Transverse colon (tissue), 4 donors: ENCODE measurements at regions not wholly inside any gene's neighbourhood (a gene's known extent, or its start where the extent isn't known, plus 50 kb on each side); places are given as distances from the start of the nearest gene placed in this dataset.

Experiments
- DNase-seq: peaks from one replicate; pipeline ENCODE4 v3.0.0-alpha.2; 2019
- H3K27ac ChIP-seq, 4 donors: fragments of 200-600 bp; sonication (generic); 2 replicates each; pipeline ENCODE4 v1.5.1; 2016 to 2018; ENCODE audit warnings: inconsistent platforms in 4 of 4
- H3K27me3 ChIP-seq: fragments of 200-600 bp; sonication (generic); 2 replicates; pipeline ENCODE4 v1.5.1; 2017; ENCODE audit warnings: inconsistent platforms
- H3K36me3 ChIP-seq, 4 donors: fragments of 200-600 bp; sonication (generic); 2 replicates each; pipeline ENCODE4 v1.5.1; 2017 to 2019; ENCODE audit warnings: inconsistent platforms in 4 of 4
- H3K4me1 ChIP-seq, 4 donors: fragments of 200-600 bp; sonication (generic); 2 replicates each; pipeline ENCODE4 v1.5.1; 2017 to 2020; ENCODE audit warnings: inconsistent platforms in 4 of 4
- H3K4me3 ChIP-seq, 4 donors: fragments of 200-600 bp; sonication (generic); 1 replicate in 1 of 4; 2 replicates in 3 of 4; pipeline versions ENCODE4 v1.5.1 to v1.6.1; 2017 to 2019; ENCODE audit warnings: inconsistent platforms in 4 of 4
- H3K9me3 ChIP-seq, 2 donors: fragments of 200-600 bp; sonication (generic); 2 replicates each; pipeline ENCODE4 v1.5.1; 2017 to 2019; ENCODE audit warnings: inconsistent platforms in 2 of 2
- EP300 ChIP-seq: sonication (generic); formaldehyde crosslinking; IDR thresholded peaks from one replicate; pipeline ENCODE4 v1.6.1; 2017; ENCODE audit warnings: antibody characterized with exemption, low read depth
- POLR2A ChIP-seq: fragments of 450-650 bp; IDR thresholded peaks from one replicate; pipeline ENCODE4 v1.6.1; 2016; ENCODE audit warnings: antibody characterized with exemption, mild to moderate bottlenecking, moderate library complexity
- POLR2AphosphoS5 ChIP-seq, 3 donors: sonication (generic); formaldehyde crosslinking; IDR thresholded peaks; one replicate each; pipeline ENCODE4 v1.6.1; 2016; ENCODE audit warnings: antibody characterized with exemption in 3 of 3
- WGBS, 2 donors: methylation state at CpG; one replicate each; pipeline ENCODE4 v1.1.5; 2018; ENCODE audit warnings: low coverage in 1 of 2; 5-methylcytosine and 5-hydroxymethylcytosine counted together
- in situ Hi-C, 4 donors: fragments of 200-750 bp; cut with MboI; loops; one replicate each; pipeline versions ENCODE4 v1.15.0 to v1.15.1; 2017; ENCODE audit warnings: low sequenced_read_pairs in 3 of 4, low pct_ligation_motif_present in 1 of 4, low pct_unique_long_range_greater_than_20kb in 1 of 4
- intact Hi-C: fragments of 100-400 bp; cut with DNase I; formaldehyde crosslinking; loops from one replicate; pipeline ENCODE4 v1.15.1; 2023; ENCODE audit warnings: low total_unique reads
- TF ChIP-seq, protein P1 (sequence below), 5 experiments: fragments of 200-600 bp in 3 of 5; fragments of 450-650 bp in 2 of 5; sonication (generic) in 3 of 5; IDR thresholded peaks; 1 replicate in 2 of 5; 2 replicates in 3 of 5; pipeline ENCODE4 v1.5.1; 2016 to 2017; ENCODE audit warnings: antibody characterized with exemption in 5 of 5, inconsistent platforms in 3 of 5, mild to moderate bottlenecking in 2 of 5, moderate library complexity in 1 of 5

- in situ Hi-C loops, result no loop called here
- TF ChIP-seq POLR2AphosphoS5 (IDR thresholded peaks at IDR 0.05) (no peak), POLR2A (no peak), EP300 (no peak)
- TF ChIP-seq, protein P1, sequence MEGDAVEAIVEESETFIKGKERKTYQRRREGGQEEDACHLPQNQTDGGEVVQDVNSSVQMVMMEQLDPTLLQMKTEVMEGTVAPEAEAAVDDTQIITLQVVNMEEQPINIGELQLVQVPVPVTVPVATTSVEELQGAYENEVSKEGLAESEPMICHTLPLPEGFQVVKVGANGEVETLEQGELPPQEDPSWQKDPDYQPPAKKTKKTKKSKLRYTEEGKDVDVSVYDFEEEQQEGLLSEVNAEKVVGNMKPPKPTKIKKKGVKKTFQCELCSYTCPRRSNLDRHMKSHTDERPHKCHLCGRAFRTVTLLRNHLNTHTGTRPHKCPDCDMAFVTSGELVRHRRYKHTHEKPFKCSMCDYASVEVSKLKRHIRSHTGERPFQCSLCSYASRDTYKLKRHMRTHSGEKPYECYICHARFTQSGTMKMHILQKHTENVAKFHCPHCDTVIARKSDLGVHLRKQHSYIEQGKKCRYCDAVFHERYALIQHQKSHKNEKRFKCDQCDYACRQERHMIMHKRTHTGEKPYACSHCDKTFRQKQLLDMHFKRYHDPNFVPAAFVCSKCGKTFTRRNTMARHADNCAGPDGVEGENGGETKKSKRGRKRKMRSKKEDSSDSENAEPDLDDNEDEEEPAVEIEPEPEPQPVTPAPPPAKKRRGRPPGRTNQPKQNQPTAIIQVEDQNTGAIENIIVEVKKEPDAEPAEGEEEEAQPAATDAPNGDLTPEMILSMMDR (IDR thresholded peaks at IDR 0.05), result no peak
Observed at GRCh38 chr14:29444216-29444615, 483.4 kb downstream of the PRKD1 start.

DNA sequence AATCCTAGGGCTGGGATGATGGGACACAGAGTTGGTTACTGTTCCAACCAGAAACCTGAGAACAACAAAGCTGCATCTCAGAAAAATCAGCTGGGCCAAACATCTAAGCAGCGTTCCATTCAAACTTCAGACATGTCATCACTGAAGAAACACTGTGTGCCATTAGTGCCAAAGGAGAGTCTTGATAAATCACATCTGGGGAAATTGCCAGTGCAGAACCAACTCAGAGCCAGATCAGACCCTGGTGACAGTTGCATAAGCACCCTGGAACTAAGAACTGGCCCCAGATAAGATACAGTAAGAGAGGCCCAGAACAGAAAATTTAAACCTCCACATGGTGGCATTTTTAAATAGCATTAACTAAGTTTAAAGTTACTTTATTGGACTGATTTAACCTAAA lies 482.8 kb downstream of the PRKD1 start:
- intact Hi-C loops (no loop called here), in situ Hi-C loops (no loop called here)
- H3K27me3 ChIP-seq, result no peaks in the 10 kb centered on the region
- no peak overlapping the region for H3K27ac ChIP-seq
- no peaks in the 10 kb centered on the region for H3K9me3 ChIP-seq
- H3K4me3 ChIP-seq, result no peak overlapping the region
- 70% methylated on average over 1 of the region's 1 CpG; no CpG with 5 or more reads in 1 of the 2 donors for WGBS, 2 donors
- no peaks in the 10 kb centered on the region for H3K4me1 ChIP-seq
- TF ChIP-seq POLR2A (no peak), POLR2AphosphoS5 (IDR thresholded peaks at IDR 0.05) (no peak), EP300 (no peak)
- TF ChIP-seq, protein P1 (IDR thresholded peaks at IDR 0.05), result no peak
- H3K36me3 ChIP-seq, result no peaks in the 10 kb centered on the region
- no peak for DNase-seq

More at GRCh38 chr14:29444216-29444615, 483.4 kb downstream of the PRKD1 start:
- no peak overlapping the region for H3K4me3 ChIP-seq
- no peak for DNase-seq
- H3K27me3 ChIP-seq, result no peaks in the 10 kb centered on the region
- H3K36me3 ChIP-seq, result no peaks in the 10 kb centered on the region
- H3K27ac ChIP-seq, result no peak overlapping the region
- H3K4me1 ChIP-seq, result no peaks in the 10 kb centered on the region
- 53 to 63% methylated on average over 2 of the region's 2 CpGs for WGBS, 2 donors
- no peaks in the 10 kb centered on the region for H3K9me3 ChIP-seq
- intact Hi-C loops, result no loop called here

GRCh38 chr14:29446971-29447370 lies 480.7 kb downstream of the PRKD1 start:
- Histone ChIP-seq H3K4me1 (no peaks in the 10 kb centered on the region), H3K36me3 (no peaks in the 10 kb centered on the region), H3K9me3 (no peaks in the 10 kb centered on the region), H3K4me3 (no peak overlapping the region), H3K27me3 (no peaks in the 10 kb centered on the region), H3K27ac (no peak overlapping the region)
- WGBS, 2 donors, result 81 to 87% methylated on average over 5 of the region's 5 CpGs
- no peak for DNase-seq
- in situ Hi-C loops (no loop called here), intact Hi-C loops (no loop called here)
- TF ChIP-seq EP300 (no peak), POLR2AphosphoS5 (IDR thresholded peaks at IDR 0.05) (no peak), POLR2A (no peak)
- TF ChIP-seq, protein P1 (IDR thresholded peaks at IDR 0.05), result no peak

- Histone ChIP-seq H3K27me3 (no peaks in the 10 kb centered on the region), H3K4me1 (no peaks in the 10 kb centered on the region), H3K4me3 (no peak overlapping the region), H3K9me3 (no peaks in the 10 kb centered on the region), H3K36me3 (no peaks in the 10 kb centered on the region), H3K27ac (no peak overlapping the region)
- 64 to 66% methylated on average over 2 of the region's 2 CpGs for WGBS, 2 donors
- no peak for DNase-seq
- TF ChIP-seq POLR2AphosphoS5 (IDR thresholded peaks at IDR 0.05) (no peak), POLR2A (no peak), EP300 (no peak)
- TF ChIP-seq, protein P1 (IDR thresholded peaks at IDR 0.05), result no peak
- intact Hi-C loops, result no loop called here
- in situ Hi-C loops, result no loop called here
Observed at GRCh38 chr14:29451941-29452340, 475.7 kb downstream of the PRKD1 start.
